ENCODE measurements at regions not wholly inside any gene's neighbourhood (a gene's known extent, or its start where the extent isn't known, plus 50 kb on each side); places are given as distances from the start of the nearest gene placed in this dataset.
A peak's percentile ranks its signal among the peaks of the same experiment; 100 is the strongest.
"Not testable (repeated sequence)": the region's sequence is repeated elsewhere in the genome, so short reads cannot be mapped to it uniquely, and the experiment has no call there.

DNA sequence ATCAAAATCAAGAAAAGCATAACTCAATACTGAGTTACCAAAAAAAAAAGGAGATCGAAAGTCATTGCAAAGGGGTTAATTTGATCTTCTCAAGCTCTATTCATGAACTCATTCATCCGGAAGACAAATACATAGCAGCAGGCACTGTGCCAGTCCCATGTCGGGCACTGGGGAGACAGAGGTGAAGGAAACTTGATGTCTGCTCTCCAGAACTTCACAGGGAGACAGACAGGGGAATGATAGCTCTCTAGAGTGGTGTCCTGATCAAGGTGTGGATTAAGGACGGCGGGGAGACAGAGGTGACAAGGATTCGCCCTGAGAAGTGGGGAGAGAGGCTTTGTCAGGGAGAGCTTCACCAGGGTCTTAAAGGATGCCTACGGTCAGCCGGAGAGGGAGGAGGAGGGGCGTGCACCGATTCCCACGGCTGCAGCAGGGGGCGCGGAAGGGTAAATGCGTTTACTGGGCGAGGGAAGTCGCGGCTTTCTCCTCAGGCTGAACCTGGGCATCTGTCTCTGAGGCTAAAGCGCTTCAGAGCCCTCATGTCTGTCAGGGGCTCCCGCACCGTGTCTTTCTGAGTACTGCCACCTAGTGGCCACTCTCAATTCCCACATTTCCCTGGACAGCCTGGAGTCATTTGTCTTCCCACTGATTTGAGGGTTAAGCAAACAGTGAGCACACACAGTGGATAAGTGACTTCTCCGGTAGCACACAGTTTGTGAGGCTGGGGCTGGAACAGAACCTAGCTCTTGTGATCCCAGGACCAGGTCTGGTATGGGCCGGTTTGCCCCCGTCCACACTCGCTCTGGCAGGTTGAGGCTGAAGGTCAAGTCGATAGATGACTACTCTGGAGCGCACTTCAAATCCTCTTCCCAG lies 152.8 kb downstream of the TENT5C start:
- H3K27ac ChIP-seq: no peak overlapping the region
- no peak for TF ChIP-seq ZFX (IDR thresholded peaks at IDR 0.05; ENCODE audit: borderline replicate concordance)
- TF ChIP-seq, protein P1, sequence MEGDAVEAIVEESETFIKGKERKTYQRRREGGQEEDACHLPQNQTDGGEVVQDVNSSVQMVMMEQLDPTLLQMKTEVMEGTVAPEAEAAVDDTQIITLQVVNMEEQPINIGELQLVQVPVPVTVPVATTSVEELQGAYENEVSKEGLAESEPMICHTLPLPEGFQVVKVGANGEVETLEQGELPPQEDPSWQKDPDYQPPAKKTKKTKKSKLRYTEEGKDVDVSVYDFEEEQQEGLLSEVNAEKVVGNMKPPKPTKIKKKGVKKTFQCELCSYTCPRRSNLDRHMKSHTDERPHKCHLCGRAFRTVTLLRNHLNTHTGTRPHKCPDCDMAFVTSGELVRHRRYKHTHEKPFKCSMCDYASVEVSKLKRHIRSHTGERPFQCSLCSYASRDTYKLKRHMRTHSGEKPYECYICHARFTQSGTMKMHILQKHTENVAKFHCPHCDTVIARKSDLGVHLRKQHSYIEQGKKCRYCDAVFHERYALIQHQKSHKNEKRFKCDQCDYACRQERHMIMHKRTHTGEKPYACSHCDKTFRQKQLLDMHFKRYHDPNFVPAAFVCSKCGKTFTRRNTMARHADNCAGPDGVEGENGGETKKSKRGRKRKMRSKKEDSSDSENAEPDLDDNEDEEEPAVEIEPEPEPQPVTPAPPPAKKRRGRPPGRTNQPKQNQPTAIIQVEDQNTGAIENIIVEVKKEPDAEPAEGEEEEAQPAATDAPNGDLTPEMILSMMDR (IDR thresholded peaks at IDR 0.05): peak; percentile 94

DNA sequence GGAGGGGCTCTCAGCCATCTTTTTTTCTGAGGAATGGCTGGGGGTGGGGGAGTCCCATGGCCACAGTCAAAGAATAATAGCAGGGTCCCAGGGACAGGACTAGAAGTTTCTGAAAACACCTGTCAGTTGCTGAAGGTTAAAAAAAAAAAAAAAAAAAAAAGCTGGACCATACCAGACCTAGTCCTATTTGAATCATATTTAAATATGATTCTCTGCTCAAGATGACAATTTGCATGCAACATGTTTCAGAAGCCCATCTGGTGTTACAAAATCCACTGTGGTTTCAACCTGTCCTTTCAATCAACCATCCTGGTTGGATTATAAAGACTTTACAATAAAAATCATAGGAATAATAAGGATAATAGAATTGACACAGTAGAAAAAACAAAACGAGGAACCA lies 153.7 kb downstream of the TENT5C start:
- TF ChIP-seq, protein P1 (IDR thresholded peaks at IDR 0.05): no peak
- TF ChIP-seq ZFX (IDR thresholded peaks at IDR 0.05; ENCODE audit: borderline replicate concordance): no peak
- H3K27ac ChIP-seq: no peak overlapping the region

DNA sequence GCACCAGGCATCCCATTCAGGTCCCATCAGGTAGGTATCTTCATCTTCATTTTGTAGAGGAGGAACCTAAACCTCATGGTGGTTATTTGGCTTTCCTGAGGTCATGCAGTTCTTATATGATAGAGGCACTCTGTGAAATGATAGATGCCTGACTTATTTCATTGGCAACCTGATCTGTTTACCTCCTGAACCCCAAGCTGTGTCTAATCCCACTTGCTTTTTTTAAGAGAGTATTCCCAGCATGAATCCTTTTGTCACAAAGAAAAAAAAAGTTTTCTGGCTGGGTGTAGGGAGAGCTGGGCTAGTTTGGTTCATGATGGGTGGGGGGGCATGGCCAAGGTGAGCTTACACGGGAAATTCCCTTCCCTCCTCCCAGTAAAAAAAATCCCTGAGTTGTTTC lies 154.2 kb downstream of the TENT5C start:
- TF ChIP-seq, protein P1 (IDR thresholded peaks at IDR 0.05): no peak
- TF ChIP-seq ZFX (IDR thresholded peaks at IDR 0.05; ENCODE audit: borderline replicate concordance): no peak
- H3K27ac ChIP-seq: no peak overlapping the region

DNA sequence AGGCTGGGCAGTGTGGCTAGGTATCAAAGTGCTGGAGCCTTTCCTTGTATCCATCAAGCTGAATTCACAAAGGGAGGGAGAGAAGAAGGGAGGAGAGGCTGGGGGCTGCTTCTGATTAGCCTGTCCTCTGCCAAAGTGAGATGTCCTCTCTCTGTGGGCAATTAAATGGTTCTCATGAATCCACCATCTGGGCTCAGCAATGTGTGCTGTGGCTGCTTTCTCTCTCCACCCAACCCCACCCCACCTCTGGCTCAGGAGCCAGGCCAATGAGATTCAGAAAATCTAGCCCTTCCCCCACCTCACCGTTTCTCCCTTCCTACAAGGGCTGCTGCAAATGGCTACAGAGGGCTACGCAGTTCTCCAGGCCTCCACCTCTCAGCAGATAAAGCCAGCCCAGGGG lies 154.6 kb downstream of the TENT5C start:
- TF ChIP-seq, protein P1 (IDR thresholded peaks at IDR 0.05): no peak
- TF ChIP-seq ZFX (IDR thresholded peaks at IDR 0.05; ENCODE audit: borderline replicate concordance): no peak

DNA sequence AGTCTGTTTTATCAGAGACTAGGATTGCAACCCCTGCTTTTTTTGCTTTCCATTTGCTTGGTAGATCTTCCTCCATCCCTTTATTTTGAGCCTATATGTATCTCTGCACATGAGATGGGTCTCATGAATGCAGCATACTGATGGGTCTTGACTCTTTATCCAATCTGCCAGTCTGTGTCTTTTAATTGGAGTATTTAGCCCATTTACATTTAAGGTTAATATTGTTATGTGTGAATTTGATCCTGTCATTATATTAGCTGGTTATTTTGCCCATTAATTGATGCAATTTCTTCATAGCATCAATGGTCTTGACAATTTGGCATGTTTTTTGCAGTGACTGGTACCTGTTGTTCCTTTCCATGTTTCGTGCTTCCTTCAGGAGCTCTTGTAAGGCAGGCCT lies 161.7 kb downstream of the GDAP2 start:
- not testable (repeated sequence) for H3K27ac ChIP-seq

More for the DNA sequence above, 154.6 kb downstream of the TENT5C start:
- H3K27ac ChIP-seq: no peak overlapping the region

DNA sequence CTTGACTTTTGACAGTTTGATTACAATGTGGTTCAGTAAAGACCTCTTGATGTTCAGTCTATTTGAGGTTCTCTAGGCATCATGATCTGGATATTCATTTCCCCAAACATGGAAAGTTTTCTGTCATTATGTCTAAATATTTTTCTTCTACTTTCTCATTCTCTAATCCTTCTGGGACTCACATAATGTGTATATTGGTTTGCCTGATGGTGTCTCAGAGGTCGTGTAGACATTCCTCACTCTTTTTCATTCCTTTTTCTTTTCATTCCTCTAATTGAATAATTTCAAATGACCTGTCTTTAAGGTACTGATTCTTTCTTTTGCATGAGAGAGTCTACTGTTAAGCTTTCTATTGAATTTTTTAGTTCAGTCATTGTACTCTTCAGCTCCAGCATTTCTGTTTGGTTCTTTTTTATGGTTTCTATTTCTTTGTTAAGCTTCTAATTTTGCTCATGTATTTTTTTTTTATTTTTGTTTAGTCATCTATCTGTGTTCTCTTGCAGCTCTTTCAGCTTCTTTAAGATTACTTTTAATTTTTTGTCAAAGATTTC lies 158.4 kb downstream of the GDAP2 start:
- TF ChIP-seq, protein P1 (IDR thresholded peaks at IDR 0.05): no peak
- no peak for TF ChIP-seq ZFX (IDR thresholded peaks at IDR 0.05; ENCODE audit: borderline replicate concordance)
- H3K27ac ChIP-seq: no peak overlapping the region

DNA sequence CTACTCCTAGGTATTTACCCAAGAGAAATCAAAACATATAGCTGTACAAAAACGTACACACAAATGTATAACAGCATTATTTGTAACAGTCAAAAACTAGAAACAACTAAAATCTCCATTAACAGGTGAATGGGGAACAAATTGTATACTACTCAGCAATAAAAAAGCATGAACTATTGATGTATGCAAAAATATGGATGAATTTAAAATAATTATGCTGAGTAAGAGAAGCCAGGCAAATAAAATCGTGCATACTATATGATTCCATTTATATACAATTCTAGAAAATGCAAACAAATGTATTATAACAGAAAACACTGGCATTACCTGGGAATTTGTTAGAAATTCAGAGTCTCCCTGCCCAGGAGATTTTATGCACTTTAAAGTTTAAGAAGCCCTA lies 150.1 kb downstream of the GDAP2 start:
- no peak overlapping the region for H3K27ac ChIP-seq
- TF ChIP-seq ZFX (IDR thresholded peaks at IDR 0.05; ENCODE audit: borderline replicate concordance): no peak

DNA sequence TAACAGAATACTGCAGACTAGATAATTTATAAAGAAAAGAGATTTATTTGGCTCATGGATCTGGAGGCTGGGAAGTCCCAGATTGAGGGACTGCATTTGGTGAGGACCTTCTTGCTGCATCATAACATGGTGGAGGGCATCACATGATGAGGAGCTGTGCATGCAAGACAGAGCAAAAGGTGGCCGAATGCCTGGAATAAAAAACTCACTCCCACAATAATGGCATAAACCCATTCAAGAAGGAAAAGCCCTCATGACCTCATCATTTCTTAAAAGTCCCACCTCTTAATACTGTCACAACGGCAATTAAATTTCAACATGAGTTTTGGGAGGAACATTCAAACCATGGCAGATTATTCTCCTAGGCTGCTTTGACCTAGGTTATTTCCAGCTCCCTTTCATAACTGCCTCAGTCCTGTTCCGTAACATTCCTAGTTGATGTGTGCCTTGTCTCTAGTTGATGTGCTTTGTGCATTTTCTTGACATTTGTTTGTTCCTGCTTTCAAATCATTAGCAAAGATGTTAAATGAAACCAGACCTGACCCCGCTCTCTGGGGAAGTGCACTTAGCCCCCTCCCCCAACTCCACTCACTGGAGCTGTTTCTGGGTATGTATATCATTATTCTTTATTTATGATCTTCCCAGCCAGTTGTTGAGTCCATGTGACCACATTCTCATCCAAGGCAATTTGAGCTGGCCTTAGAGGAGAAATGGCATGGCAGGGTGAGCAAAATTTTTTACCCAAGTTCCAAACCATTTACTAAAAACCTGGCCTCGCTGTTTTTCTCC lies 148.5 kb downstream of the GDAP2 start:
- no peak for TF ChIP-seq ZFX (IDR thresholded peaks at IDR 0.05; ENCODE audit: borderline replicate concordance)
- TF ChIP-seq, protein P1 (IDR thresholded peaks at IDR 0.05): no peak
- H3K27ac ChIP-seq: no peak overlapping the region
